K562 (cell line): ENCODE measurements at regions not wholly inside any gene's neighbourhood (a gene's known extent, or its start where the extent isn't known, plus 50 kb on each side); places are given as distances from the start of the nearest gene placed in this dataset.

Experiments
- ATAC-seq: fragments of 200-7000 bp; cut with Tn5 transposase; 3 replicates; pipeline ENCODE4 v1.9.1; 2020; ENCODE audit warnings: moderate library complexity
- BruUV-seq: library from RNA; stranded (reverse); fragments of 400-500 nt; replicated peaks from 2 replicates; lab custom pipeline; 2021; lab: Mats Ljungman, UMichigan
- CTCF ChIA-PET: fragments of 300-600 bp; formaldehyde crosslinking; extraction: SDS; loops from one replicate; lab custom pipeline; 2021; ENCODE audit warnings: low intra/inter-chr PET ratio; lab: Yijun Ruan, JAX
- POLR2A ChIA-PET: fragments of 300-600, 350-650 bp; sonication (Branson Sonifier 250); formaldehyde crosslinking; extraction: SDS; loops from one replicate; lab custom pipeline; 2021; ENCODE audit warnings: antibody characterized with exemption, inconsistent platforms; lab: Yijun Ruan, JAX
- DNase-seq, 4 experiments: peaks; one replicate each; pipeline versions ENCODE4 v3.0.0 to v3.0.0-alpha.2; 2011 to 2018; ENCODE audit warnings: low spot score in 3 of 4, mixed read lengths in 3 of 4; ENCODE audit errors: extremely low read depth in 1 of 4
- FAIRE-seq: peaks from 2 replicates; lab custom pipeline; 2011; peaks lifted over from hg19 to GRCh38; lab: Jason Lieb, UNC
- H2AFZ ChIP-seq: 2 replicates; pipeline ENCODE4 v1.6.0; 2011; ENCODE audit warnings: low read depth, low read length, control low read depth, inconsistent platforms
- H3K27ac ChIP-seq: fragments of 200-600 bp; 3 replicates; pipeline ENCODE4 v1.8.0; 2011; ENCODE audit warnings: low read depth, mild to moderate bottlenecking, control low read depth, inconsistent platforms, low read length, moderate library complexity, mixed read lengths; ENCODE audit errors: extremely low read depth
- H3K27me3 ChIP-seq, 2 experiments: fragments of 300-600 bp in 1 of 2; 2 replicates in 1 of 2; 3 replicates in 1 of 2; pipeline versions ENCODE4 v1.6.0 to v1.8.0; 2011; ENCODE audit warnings: inconsistent platforms in 2 of 2, low read length in 2 of 2, mild to moderate bottlenecking in 1 of 2, mixed read lengths in 1 of 2, moderate library complexity in 1 of 2; ENCODE audit not compliant: control insufficient read depth in 2 of 2, insufficient read depth in 2 of 2
- H3K36me3 ChIP-seq: fragments of 300-600 bp; 3 replicates; pipeline ENCODE4 v1.8.0; 2011; ENCODE audit warnings: mild to moderate bottlenecking, low read length, inconsistent platforms; ENCODE audit not compliant: control insufficient read depth, insufficient read depth
- H3K4me1 ChIP-seq, 2 experiments: fragments of 200-600 bp in 1 of 2; replicated peaks in 1 of 2; 2 replicates in 1 of 2; 3 replicates in 1 of 2; pipeline versions ENCODE4 v1.5.1 to v1.8.0; 2011; ENCODE audit warnings: inconsistent platforms in 2 of 2, low read length in 2 of 2, mild to moderate bottlenecking in 1 of 2, mixed read lengths in 1 of 2, moderate library complexity in 1 of 2; ENCODE audit not compliant: control insufficient read depth in 2 of 2, insufficient read depth in 2 of 2
- H3K4me2 ChIP-seq: 2 replicates; pipeline ENCODE4 v1.6.1; 2011; ENCODE audit warnings: low read length, control low read depth, inconsistent platforms, mixed read lengths; ENCODE audit not compliant: insufficient read depth
- H3K4me3 ChIP-seq: fragments of 200-600 bp; sonication (generic), shearing (Covaris generic); 2 replicates; pipeline ENCODE4 v1.5.1; 2016; ENCODE audit warnings: control low read depth, inconsistent platforms
- H3K79me2 ChIP-seq: fragments of 200-600 bp; 3 replicates; pipeline ENCODE4 v1.8.0; 2011; ENCODE audit warnings: low read length, inconsistent platforms; ENCODE audit not compliant: control insufficient read depth, insufficient read depth
- H3K9ac ChIP-seq, 2 experiments: 2 replicates each; pipeline versions ENCODE4 v1.6.0 to v1.6.1; 2011; ENCODE audit warnings: low read depth in 2 of 2, low read length in 2 of 2, control low read depth in 1 of 2, inconsistent platforms in 1 of 2, mild to moderate bottlenecking in 1 of 2, mixed read lengths in 1 of 2; ENCODE audit not compliant: insufficient read depth in 1 of 2
- H3K9me1 ChIP-seq: one replicate; pipeline ENCODE4 v1.6.0; 2011; ENCODE audit warnings: inconsistent platforms, mild to moderate bottlenecking, low read length, moderate library complexity; ENCODE audit not compliant: control insufficient read depth, insufficient read depth
- H3K9me3 ChIP-seq: replicated peaks from 2 replicates; pipeline ENCODE4 v1.5.1; 2011; ENCODE audit warnings: low read depth, low read length, inconsistent platforms; ENCODE audit not compliant: control insufficient read depth, insufficient read depth
- H4K20me1 ChIP-seq: replicated peaks from 2 replicates; pipeline ENCODE4 v1.6.1; 2011; ENCODE audit warnings: low read length, inconsistent platforms, mixed read lengths; ENCODE audit not compliant: control insufficient read depth, insufficient read depth
- CHD4 ChIP-seq: fragments of 200-600 bp; sonication (generic); IDR thresholded peaks from 3 replicates; pipeline ENCODE4 v1.6.1; 2012; ENCODE audit warnings: low read depth, mild to moderate bottlenecking, mixed read lengths, low read length, inconsistent platforms; ENCODE audit not compliant: insufficient read depth, insufficient replicate concordance, poor library complexity, severe bottlenecking
- HDGF ChIP-seq: fragments of 450-650 bp; IDR thresholded peaks from 2 replicates; pipeline ENCODE4 v1.6.1; 2016
- RBM15 ChIP-seq: fragments of 200-400 bp; formaldehyde crosslinking; IDR thresholded peaks from 2 replicates; pipeline ENCODE4 v1.6.1; 2018; ENCODE audit warnings: mild to moderate bottlenecking, low read length, moderate library complexity; ENCODE audit not compliant: insufficient read depth
- WGBS: fragments of 100-300 bp; shearing (Covaris generic); methylation state at CpG from one replicate; pipeline ENCODE4 v1.1.6; 2016; ENCODE audit warnings: low coverage, mixed read lengths; ENCODE audit not compliant: insufficient coverage; ENCODE audit errors: missing lambda C conversion rate; 5-methylcytosine and 5-hydroxymethylcytosine counted together
- in situ Hi-C: fragments of 300-500 bp; cut with MboI; formaldehyde crosslinking; loops from 4 replicates; pipeline ENCODE4 v1.15.0; 2018; ENCODE audit warnings: inconsistent platforms, mixed read lengths
- intact Hi-C: fragments of 100-400 bp; cut with micrococcal nuclease; formaldehyde crosslinking; loops from 2 replicates; pipeline ENCODE4 v1.14.2; 2022
- TF ChIP-seq, protein P1 (sequence below): fragments of 450-650 bp; formaldehyde crosslinking; IDR thresholded peaks from 2 replicates; pipeline ENCODE4 v1.4.0; 2022; ENCODE audit warnings: mild to moderate bottlenecking, moderate library complexity
- TF ChIP-seq, protein P2 (sequence below), 2 experiments: fragments of 450-650 bp in 1 of 2; sonication (generic) in 1 of 2; formaldehyde crosslinking in 1 of 2; IDR thresholded peaks in 1 of 2; conservative IDR thresholded peaks in 1 of 2; 2 replicates each; pipeline versions ENCODE4 v1.6.1 to v1.8.1; 2016 to 2023; ENCODE audit warnings: mild to moderate bottlenecking in 2 of 2, moderate library complexity in 2 of 2, inconsistent platforms in 1 of 2, missing genetic modification reagents in 1 of 2

DNA sequence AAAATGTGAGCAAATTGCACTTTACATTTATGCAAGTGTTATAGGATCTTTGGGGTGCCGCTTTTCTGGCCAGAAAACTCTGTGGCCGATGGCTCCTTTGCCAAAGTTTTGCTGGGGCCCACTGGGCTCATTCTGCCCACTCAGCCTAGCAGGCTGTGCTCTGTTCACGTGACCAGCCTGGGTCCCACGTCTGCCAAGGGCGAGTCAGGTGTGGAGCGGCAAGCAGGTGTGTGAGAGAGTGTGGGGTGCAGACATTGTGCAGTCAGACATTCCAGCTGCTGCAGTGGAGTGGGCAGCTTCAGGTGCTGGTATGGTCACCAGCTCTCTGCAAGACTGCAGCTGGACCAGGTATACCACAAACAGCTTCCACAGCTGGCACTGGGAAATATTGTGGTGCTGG lies 2305.7 kb downstream of the PCDH9 start:
- no peaks in the 10 kb centered on the region for H3K27me3 ChIP-seq
- no peak overlapping the region for H3K27ac ChIP-seq
- no peak for TF ChIP-seq RBM15
- TF ChIP-seq, protein P1, sequence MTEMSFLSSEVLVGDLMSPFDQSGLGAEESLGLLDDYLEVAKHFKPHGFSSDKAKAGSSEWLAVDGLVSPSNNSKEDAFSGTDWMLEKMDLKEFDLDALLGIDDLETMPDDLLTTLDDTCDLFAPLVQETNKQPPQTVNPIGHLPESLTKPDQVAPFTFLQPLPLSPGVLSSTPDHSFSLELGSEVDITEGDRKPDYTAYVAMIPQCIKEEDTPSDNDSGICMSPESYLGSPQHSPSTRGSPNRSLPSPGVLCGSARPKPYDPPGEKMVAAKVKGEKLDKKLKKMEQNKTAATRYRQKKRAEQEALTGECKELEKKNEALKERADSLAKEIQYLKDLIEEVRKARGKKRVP: no peak
- TF ChIP-seq CHD4: no peak
- no peak for TF ChIP-seq HDGF
- TF ChIP-seq, protein P2, sequence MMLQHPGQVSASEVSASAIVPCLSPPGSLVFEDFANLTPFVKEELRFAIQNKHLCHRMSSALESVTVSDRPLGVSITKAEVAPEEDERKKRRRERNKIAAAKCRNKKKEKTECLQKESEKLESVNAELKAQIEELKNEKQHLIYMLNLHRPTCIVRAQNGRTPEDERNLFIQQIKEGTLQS (IDR thresholded peaks at IDR 0.05): no peak
- TF ChIP-seq, protein P2 (CRISPR knock-in tag; conservative IDR thresholded peaks at IDR 0.05): no peak
- H3K4me1 ChIP-seq: no peaks in the 10 kb centered on the region
- WGBS: 3% methylated on average over 3 of the region's 6 CpGs
- no peak overlapping the region for H2AFZ ChIP-seq
- no peaks in the 10 kb centered on the region for H3K79me2 ChIP-seq
- ChIA-PET CTCF (no interaction called here), POLR2A (no interaction called here)
- no TSS peak for BruUV-seq
- H4K20me1 ChIP-seq: no peaks in the 10 kb centered on the region
- H3K9ac ChIP-seq: no peak overlapping the region
- H3K9me3 ChIP-seq: no peaks in the 10 kb centered on the region
- H3K4me3 ChIP-seq: no peak overlapping the region
- no peaks in the 10 kb centered on the region for H3K36me3 ChIP-seq
- no peaks in the 10 kb centered on the region for H3K9me1 ChIP-seq
- H3K4me2 ChIP-seq: no peak overlapping the region
- no peak for FAIRE-seq
- intact Hi-C loops: no loop called here
- no peak for DNase-seq
- in situ Hi-C loops: no loop called here
- no peak for ATAC-seq
